Renal cortical epithelial cell (primary cell): ENCODE measurements at regions not wholly inside any gene's neighbourhood (a gene's known extent, or its start where the extent isn't known, plus 50 kb on each side); places are given as distances from the start of the nearest gene placed in this dataset.

ENCODE experiments used
- DNase-seq: peaks from one replicate; pipeline ENCODE4 v3.0.0-alpha.2; 2011; ENCODE audit warnings: low read depth

- peak; percentile 37 for DNase-seq
Measured at GRCh38 chr18:69216321-69216720, 184.4 kb upstream of the DOK6 start.

- peak; percentile 6 for DNase-seq
Measured at GRCh38 chr18:69217196-69218000, 183.3 kb upstream of the DOK6 start.

GRCh38 chr18:69220529-69220928, 180.2 kb upstream of the DOK6 start:
- peak; percentile 57 for DNase-seq

- no peak for DNase-seq
Measured at GRCh38 chr18:69222089-69222488, 178.6 kb upstream of the DOK6 start.

GRCh38 chr18:69226971-69227370, 173.7 kb upstream of the DOK6 start:
- DNase-seq = no peak

- DNase-seq = no peak
Measured at GRCh38 chr18:69230204-69230603, 170.5 kb upstream of the DOK6 start.

GRCh38 chr18:69233465-69234054, 167.1 kb upstream of the DOK6 start:
- no peak for DNase-seq

- DNase-seq = no peak
Measured at GRCh38 chr18:69239849-69240674, 160.6 kb upstream of the DOK6 start.

GRCh38 chr18:69246027-69246426, 154.7 kb upstream of the DOK6 start:
- DNase-seq = no peak

- DNase-seq = no peak
Measured at GRCh38 chr18:69250305-69251151, 150.2 kb upstream of the DOK6 start.

- peak; percentile 91 for DNase-seq
Measured at GRCh38 chr18:69257861-69258458, 142.7 kb upstream of the DOK6 start.

- no peak for DNase-seq
Measured at GRCh38 chr18:69259282-69259681, 141.4 kb upstream of the DOK6 start.

GRCh38 chr18:69261406-69261805, 139.3 kb upstream of the DOK6 start:
- DNase-seq = peak; percentile 88

- no peak for DNase-seq
Measured at GRCh38 chr18:69265656-69266055, 135.0 kb upstream of the DOK6 start.

- no peak for DNase-seq
Measured at GRCh38 chr18:69267895-69268294, 132.8 kb upstream of the DOK6 start.

- no peak for DNase-seq
Measured at GRCh38 chr18:69282371-69282770, 118.3 kb upstream of the DOK6 start.

- DNase-seq = no peak
Measured at GRCh38 chr18:69291044-69291443, 109.6 kb upstream of the DOK6 start.

GRCh38 chr18:69291755-69292154, 108.9 kb upstream of the DOK6 start:
- no peak for DNase-seq

- no peak for DNase-seq
Measured at GRCh38 chr18:69300185-69300584, 100.5 kb upstream of the DOK6 start.

- DNase-seq = no peak
Measured at GRCh38 chr18:69308619-69309018, 92.1 kb upstream of the DOK6 start.

GRCh38 chr18:69326094-69326493, 74.6 kb upstream of the DOK6 start:
- peak; percentile 74 for DNase-seq
